Activated CD4-positive, alpha-beta T cell treated with anti-CD3 and anti-CD28 coated beads for 1 hour (primary cell): ENCODE measurements at regions not wholly inside any gene's neighbourhood (a gene's known extent, or its start where the extent isn't known, plus 50 kb on each side); places are given as distances from the start of the nearest gene placed in this dataset.
"Not testable (repeated sequence)": the region's sequence is repeated elsewhere in the genome, so short reads cannot be mapped to it uniquely, and the experiment has no call there.

Experiments
- DNase-seq: peaks from one replicate; pipeline ENCODE4 v3.0.0-alpha.2; 2020

DNA sequence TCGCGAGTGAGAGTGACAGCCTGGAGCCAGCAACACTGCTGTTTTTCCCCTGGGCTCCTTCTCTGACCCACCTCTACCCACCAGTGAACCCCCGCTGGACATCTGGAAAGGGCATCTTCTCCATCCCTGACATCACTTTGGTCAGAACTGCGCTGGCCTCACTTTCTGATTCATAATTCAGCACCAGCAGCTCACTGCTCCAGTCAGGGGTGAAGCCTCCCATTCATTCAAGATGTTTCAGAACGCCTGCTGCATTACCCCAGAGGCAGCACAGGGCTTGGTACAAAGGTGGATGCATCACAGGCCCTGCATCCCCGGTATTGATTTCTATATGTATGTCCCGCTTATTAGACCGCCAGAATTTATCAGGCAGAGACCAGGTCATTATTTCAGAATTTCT lies 182.8 kb upstream of the TSHZ3 start:
- no peak for DNase-seq

- no peak for DNase-seq
Measured at GRCh38 chr19:31533114-31533513, 183.9 kb upstream of the TSHZ3 start.

DNA sequence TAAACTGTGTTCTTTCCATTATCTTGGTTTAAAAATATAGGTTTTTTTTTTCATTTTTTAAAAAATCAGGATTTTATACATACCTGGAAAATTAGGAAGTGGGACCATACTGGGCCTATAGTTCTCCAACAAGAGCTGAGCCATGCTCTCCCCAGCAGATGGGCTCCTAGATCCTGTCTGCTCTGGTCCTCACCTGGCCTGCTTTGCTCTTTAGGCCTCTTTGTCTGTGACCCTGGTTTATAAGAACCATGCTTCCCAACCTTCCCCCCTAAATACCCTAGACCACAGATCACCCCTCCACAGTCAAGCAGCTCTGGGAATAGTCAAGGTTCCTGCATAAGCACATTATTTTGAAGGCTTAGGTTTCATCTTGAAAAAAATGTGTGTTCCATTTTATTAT lies 185.0 kb upstream of the TSHZ3 start:
- no peak for DNase-seq

- DNase-seq = no peak
Measured at GRCh38 chr19:31534786-31535657, 185.8 kb upstream of the TSHZ3 start.

DNA sequence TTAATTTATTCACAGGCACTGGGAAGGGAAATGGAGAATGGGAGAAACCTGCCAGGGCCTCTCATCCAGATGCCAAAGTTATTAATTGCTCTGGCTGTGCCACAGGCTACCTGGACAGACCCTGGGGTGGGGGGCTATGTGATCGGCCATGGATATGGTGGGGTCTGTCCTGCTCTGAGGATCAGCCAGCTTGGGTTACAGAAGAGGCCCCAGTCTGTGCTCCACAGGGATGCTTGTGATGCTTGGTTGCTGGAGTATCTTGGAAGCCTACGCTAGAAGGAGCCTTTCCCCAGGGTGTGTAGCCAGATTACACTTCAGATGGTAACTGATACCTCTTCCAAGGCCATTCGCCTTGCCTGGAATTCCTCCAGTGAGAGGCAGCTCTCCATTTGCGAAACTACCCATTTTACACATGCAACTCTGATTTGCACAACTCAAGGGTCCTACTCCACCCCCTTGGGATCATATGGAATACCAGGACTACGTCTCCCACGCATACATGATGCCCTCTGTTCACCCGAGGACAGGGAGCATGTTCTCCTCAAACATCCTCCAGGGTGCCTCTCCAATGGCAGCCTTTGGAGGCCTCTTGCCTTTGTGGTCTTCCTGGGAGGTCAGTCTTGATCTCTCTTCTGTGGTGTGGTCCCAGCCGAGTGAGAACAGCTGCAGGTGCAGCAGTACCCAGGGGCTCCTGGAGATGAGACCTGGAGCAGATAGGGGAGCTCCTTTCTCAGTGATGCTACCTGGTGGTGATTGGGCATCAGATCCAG lies 186.6 kb upstream of the TSHZ3 start:
- DNase-seq = no peak

DNA sequence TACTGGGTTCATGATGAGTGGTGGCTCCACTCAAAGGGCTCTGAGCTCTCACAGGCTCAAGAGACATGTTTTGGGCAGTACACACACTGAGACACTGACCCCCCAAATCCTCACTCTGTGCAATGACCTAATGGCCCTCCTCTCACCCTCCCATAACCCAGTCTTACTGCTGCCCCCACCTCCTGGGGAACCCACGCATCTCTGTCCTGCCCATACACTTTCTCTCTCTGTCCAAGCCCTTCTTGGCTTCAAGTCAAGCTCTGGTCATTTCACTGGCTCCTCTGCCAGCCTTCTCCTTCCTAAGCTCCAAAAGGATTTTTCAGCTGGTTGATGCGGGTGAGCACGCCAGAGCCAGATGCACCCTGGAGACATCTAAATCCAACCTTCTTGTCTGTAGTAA lies 187.9 kb upstream of the TSHZ3 start:
- no peak for DNase-seq

DNA sequence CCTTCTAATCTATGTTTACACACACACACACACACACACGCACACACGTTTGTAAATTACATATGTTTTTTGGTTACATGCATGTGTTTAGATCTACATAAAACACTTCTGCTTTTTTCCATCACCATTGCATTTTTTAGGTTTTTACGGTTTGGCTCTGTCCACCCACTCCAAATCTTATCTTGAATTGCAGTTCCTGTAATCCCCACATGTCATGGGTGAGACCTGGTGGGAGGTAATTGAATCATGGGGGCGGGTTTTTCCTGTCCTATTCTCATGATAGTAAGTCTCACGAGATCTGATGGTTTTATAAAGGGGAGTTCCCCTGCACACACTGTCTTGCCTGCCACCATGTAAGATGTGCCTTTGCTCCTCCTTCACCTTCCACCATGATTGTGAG lies 188.7 kb upstream of the TSHZ3 start:
- DNase-seq = not testable (repeated sequence)

DNA sequence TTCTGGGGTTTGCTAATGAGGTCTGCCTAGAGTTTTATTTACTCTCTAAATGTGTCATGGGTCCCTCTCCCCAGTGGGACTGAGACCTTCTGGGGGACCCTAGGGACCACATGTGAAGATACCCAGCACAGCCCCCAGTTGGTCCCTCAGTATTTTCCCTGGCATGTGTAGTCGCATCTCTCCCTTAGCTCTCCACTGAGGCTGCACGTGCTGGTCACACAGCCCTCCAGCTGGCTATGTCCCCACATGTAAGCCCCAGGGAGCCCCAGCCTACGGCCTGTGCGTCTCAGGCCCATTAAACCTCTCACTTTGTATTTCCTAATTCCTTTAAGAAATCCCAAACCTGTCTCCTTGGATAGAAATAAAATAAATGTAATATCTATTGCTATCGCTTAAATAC lies 189.6 kb upstream of the TSHZ3 start:
- no peak for DNase-seq

DNA sequence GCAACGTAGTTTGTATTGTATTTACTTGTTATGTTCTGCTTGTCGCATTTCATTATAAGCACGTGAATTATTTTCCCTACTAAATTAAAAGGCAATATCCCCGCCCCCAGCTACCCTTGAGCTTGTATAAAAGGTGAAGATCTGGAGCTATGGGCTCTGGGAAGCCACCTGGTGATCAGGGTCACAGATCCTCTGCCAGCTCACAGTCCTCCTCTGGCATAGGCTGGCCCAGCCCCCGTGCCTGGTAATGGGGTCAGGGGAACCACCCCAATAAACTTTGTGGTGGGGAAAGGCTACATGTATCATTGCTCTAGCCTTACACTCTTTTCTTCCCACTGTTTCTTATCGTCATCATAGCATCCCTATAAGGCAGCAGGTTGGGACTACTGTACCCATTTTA lies 190.2 kb upstream of the TSHZ3 start:
- no peak for DNase-seq

DNA sequence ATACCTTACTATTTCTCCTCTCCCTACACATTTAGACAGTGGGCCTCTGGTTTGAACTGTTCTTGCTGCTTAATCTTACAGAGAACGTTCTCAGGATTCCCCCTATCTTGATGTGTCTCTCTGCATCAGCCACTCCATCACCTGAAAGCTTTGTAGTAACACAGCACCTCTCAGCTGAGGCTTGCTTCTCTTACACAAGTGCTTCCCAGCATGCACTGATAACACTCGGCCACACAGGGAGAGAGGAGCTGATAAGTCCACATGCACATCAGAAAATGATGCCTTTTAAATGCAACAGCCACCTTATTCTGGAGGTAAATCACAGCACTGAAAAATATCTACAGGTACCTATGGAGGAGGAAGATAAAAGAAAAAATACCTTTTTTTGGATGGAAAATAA lies 192.2 kb upstream of the TSHZ3 start:
- DNase-seq = no peak

- DNase-seq = no peak
Measured at GRCh38 chr19:31543456-31543855, 194.2 kb upstream of the TSHZ3 start.

DNA sequence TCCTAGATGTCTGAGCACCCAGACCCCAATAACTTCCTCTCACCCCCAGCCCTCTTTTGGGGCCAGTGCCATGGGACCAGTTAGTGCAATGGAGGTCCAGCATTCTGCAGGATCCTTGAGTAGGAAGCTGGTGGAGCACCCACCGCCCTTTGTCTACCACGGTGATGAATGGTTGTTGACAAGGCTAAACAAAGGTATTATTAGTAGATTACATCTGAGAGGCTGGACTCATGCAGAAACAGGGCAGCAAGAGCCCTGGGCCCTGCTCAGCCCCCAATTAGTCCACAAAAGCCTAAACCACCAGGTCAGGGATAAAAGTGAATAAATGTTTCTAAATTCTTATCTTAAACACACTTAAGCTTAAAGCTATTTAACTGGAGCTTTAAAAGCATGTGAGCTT lies 196.5 kb upstream of the TSHZ3 start:
- DNase-seq = no peak

DNA sequence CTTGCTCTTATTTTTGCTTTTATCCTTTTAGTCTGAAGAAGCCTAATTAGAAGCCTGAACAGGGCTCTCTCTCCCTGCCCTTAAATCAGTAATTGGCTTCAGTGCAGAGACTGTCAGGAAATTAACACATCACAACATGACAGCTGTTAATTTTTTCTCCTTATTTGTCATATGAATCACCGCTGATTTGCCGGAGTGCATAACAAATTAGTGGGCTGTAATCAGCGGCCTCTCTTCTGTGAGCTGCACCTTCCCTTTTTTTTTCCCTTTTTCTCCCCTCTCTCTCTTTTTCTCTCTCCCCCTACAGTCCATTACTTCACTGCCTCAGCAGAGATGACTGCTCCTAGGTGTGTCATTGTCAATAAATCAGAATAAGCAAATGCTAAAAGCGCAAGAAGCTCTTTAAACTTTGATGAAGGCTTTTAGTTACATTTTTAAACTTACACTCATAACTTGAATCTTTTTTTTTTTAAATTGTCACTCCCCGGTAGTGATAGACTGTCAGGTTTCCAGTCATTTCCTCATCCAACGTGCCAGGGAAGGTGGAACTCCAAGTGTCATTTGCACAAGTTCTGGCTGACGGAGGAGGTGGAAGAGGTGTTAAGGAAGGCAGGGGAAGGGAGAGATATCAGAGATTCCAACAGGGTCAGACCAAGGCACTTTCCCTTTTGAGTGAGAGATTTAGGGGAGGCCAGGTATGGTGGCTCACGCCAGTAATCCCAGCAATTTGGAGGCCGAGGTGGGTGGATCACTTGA lies 197.1 kb upstream of the TSHZ3 start:
- no peak for DNase-seq

- no peak for DNase-seq
Measured at GRCh38 chr19:31548941-31549340, 199.7 kb upstream of the TSHZ3 start.

DNA sequence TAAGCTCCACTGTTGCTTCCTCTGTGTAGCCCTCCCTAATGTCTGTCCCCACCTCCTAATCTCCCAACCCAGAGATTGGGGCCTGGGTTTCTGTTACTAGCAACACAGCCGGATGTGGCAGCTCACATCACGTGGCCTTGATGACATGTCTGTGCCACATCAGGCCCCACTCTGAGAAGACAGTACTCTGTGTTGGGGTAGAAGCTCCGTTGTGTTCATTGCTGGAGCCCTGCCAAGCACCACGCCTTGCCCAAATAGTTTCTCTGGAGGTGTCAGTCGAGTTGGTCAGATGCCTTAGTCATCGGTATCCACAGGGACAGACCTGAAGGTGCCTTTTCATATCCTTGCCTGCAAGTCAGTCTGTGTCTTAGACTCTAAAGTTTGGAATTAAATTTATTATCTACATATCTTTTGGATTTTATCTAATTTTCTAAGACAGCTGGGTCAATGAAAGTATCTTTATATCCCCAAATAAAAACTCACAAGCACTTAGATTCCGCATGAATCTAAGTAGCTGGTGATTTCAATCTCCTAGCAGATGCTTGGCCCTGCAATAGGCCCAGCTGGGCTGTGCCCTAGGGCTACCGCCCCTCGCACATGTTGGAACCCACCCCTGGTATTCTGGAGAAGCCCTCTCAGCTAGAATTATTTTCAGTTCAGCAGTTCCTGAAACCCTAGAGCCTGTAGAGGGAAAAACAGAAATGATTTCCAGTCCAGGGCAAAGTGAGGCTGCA lies 204.0 kb upstream of the TSHZ3 start:
- no peak for DNase-seq

DNA sequence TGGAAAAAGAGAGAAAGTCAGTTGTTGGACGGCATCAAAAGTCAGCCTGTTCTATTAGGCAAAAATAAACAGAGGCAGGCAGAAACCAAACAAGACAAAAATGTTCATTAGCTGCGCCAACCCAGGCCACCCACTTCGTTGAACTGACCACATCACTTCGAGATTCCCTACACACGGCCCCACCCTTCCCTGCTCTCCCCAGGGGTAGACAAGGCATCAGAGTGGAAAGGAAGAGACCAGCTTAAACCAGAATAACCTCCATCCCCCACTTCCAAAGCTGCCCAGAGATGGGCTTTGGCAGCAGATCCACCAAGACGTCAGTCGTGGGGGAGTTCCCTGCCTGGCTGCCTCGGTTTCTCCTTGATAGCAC lies 204.6 kb upstream of the TSHZ3 start:
- no peak for DNase-seq

DNA sequence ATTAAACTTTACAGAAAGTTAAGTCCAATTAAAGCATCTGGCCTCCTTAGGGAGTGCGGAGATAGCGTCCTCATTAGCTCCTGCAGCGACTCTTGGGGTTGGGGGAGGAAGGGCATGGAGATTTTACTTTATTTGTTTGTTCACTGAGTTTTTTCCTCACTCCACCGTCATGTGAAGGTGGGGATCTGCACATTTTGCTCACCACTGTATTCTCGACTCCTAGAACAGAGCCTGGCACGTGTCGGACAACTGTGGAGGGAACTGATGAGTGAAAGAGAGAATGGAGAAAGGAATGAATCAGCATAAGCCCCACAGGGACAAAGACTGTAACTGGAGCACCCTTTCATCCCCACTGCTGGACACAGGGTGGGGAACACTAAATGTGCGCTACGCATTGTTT lies 205.1 kb upstream of the TSHZ3 start:
- DNase-seq = no peak

- DNase-seq = no peak
Measured at GRCh38 chr19:31555634-31556215, 206.5 kb upstream of the TSHZ3 start.

DNA sequence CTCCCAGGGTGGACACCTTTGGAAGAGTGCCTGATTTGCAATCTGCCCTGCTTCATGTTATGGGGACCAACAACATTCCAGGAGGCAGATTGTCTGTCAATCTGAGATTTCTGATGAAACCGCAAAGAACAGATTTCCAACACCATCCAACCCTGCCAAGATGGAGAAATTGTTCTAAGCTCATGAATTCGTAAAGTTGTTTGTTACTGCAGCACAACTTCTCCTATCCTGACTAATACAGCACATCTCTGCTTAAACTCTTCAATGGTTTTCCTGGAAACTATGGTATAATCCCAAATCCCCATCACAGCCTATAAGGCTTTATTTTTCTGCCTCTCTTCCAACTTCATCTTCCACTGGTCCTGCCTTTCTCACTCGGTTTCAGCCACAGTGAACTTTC lies 210.3 kb upstream of the TSHZ3 start:
- DNase-seq = no peak

GRCh38 chr19:31560086-31561060 lies 211.1 kb upstream of the TSHZ3 start:
- DNase-seq = no peak

DNA sequence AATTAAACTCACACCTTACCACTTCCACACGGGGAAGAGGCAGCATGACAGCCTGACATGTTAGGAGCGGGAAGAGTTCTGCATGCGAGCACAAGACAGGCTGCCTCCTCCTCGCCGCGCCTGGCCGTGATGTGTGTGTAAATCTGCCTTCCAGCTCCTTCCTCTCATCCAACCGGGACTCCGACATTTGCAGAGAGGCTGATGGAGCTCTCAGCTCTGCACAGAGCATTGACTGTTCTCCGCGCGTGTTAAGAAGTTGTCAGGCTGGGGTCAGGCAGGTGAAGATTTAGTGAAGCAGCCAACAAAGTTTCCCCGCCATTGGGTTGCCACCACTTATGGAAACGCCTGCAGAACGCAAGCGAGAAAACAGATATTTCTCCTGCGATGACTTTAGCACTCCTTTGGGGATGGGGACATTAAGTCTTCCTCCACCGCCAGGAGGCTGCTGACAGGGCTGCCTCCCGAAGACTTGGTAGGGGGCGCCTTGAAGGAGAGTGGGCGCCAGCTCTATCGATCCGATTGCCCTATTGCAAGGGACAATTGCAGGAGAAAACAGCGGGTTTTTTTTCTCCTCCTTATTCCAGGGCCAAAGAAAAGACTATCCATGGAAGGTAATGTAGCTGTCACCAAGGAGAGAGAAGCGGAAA lies 213.9 kb upstream of the TSHZ3 start:
- no peak for DNase-seq
